Epithelial cell of proximal tubule (primary cell): ENCODE measurements at regions not wholly inside any gene's neighbourhood (a gene's known extent, or its start where the extent isn't known, plus 50 kb on each side); places are given as distances from the start of the nearest gene placed in this dataset.
A peak's percentile ranks its signal among the peaks of the same experiment; 100 is the strongest.

Experiments used
- DNase-seq: peaks from one replicate; pipeline ENCODE4 v3.0.0-alpha.2; 2011; ENCODE audit warnings: low read depth
- H3K4me3 ChIP-seq: 2 replicates; pipeline ENCODE4 v1.5.1; 2011; ENCODE audit warnings: low read depth, mild to moderate bottlenecking, low read length
- TF ChIP-seq, protein P1 (sequence below): conservative IDR thresholded peaks from 2 replicates; pipeline ENCODE4 v1.5.1; 2012; ENCODE audit warnings: low read depth, mild to moderate bottlenecking, low read length

GRCh38 chr18:32576296-32576916, 105.7 kb upstream of the GAREM1 start:
- DNase-seq: no peak

DNA sequence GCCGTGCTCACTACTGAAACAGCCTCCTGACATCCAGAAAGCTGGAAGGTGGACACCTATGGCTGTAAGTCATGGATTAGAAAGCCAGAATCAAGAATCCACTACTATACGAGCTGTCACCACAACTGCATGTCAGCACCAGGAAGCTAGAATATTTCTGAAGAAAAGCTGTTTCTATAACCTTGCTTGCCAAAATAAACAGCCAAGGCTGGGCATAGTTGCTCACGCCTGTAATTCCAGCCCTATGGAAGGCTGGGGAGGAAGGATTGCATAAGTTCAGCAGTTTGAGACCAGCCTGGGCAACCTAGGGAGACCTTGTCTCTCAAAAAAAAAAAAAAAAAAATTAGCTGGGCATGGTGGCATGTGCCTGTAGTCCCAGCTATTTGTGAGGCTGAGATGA, 96.3 kb upstream of the GAREM1 start:
- no peak overlapping the region for H3K4me3 ChIP-seq
- no peak for DNase-seq
- TF ChIP-seq, protein P1, sequence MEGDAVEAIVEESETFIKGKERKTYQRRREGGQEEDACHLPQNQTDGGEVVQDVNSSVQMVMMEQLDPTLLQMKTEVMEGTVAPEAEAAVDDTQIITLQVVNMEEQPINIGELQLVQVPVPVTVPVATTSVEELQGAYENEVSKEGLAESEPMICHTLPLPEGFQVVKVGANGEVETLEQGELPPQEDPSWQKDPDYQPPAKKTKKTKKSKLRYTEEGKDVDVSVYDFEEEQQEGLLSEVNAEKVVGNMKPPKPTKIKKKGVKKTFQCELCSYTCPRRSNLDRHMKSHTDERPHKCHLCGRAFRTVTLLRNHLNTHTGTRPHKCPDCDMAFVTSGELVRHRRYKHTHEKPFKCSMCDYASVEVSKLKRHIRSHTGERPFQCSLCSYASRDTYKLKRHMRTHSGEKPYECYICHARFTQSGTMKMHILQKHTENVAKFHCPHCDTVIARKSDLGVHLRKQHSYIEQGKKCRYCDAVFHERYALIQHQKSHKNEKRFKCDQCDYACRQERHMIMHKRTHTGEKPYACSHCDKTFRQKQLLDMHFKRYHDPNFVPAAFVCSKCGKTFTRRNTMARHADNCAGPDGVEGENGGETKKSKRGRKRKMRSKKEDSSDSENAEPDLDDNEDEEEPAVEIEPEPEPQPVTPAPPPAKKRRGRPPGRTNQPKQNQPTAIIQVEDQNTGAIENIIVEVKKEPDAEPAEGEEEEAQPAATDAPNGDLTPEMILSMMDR: no peak

More at GRCh38 chr18:32576296-32576916, 105.7 kb upstream of the GAREM1 start:
- H3K4me3 ChIP-seq: no peak overlapping the region
- TF ChIP-seq, protein P1: peak; percentile 75

- H3K4me3 ChIP-seq: no peak overlapping the region
Measured at GRCh38 chr18:32553640-32554365, 83.1 kb upstream of the GAREM1 start.

GRCh38 chr18:32553174-32553573, 82.5 kb upstream of the GAREM1 start:
- TF ChIP-seq, protein P1: no peak
- no peak for DNase-seq
- H3K4me3 ChIP-seq: no peak overlapping the region

More at GRCh38 chr18:32553640-32554365, 83.1 kb upstream of the GAREM1 start:
- TF ChIP-seq, protein P1: no peak
- DNase-seq: no peak

DNA sequence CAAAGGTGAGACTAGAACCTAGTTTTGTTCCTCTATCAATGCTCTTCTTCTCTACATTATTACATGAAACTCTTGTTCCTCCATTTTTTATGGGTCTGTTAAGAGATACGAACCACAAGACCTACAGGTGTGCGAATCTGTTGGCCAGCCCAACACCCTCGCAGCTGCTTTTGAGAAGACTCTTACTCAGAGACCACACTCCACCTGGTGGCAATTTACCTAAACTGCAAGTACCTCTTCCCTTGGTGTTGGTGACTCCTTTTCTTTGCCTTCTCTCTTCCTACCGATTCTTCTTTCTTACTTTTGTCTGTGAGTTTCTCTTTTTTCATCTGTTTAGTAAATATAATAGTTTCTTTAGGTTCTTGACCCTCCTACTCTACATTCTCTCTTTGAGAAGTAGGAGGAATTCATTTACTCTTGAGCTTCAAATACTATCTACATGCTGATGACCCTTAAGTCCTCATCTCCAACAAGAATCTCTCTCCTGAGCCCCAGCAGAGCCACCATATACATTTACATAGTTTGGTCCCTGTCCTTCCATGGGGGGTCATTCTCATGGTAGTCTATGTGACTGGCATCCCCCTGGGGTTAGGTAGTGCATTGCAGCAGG, 81.8 kb upstream of the GAREM1 start:
- TF ChIP-seq, protein P1: peak; percentile 82
- H3K4me3 ChIP-seq: no peak overlapping the region
- DNase-seq: no peak

DNA sequence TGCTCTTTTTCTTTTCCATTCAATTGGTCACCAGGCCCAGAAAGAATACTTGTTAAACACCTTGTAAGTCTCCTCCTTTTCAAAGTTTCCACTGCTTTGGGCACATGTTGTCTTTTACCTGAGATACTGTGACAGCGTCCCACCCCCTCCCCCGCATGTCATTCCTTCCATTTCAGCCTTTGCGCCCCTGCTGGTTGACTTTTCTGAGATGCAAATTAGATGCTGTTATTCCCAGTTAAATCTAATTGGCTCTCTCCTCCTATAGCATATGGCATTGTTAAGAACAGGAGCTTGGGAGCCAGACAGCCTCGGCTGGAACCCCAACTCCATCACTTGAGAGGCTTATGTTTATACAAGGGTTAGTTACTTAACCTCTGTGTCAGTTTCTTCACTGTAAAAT, 80.3 kb upstream of the GAREM1 start:
- no peak overlapping the region for H3K4me3 ChIP-seq
- no peak for DNase-seq
- TF ChIP-seq, protein P1: peak; percentile 37
